Gastrocnemius medialis (tissue), 4 donors: ENCODE measurements at regions not wholly inside any gene's neighbourhood (a gene's known extent, or its start where the extent isn't known, plus 50 kb on each side); places are given as distances from the start of the nearest gene placed in this dataset.
"Not testable (repeated sequence)": the region's sequence is repeated elsewhere in the genome, so short reads cannot be mapped to it uniquely, and the experiment has no call there.

Experiments used
- ATAC-seq, 2 donors: fragments of 150-250 bp; one replicate each; pipeline ENCODE4 v1.9.1; 2016
- DNase-seq, 2 donors: peaks; one replicate each; pipeline ENCODE4 v3.0.0-alpha.2; 2019
- H3K27ac ChIP-seq, 4 donors: fragments of 200-600 bp; sonication (generic); 1 replicate in 1 of 4; 2 replicates in 3 of 4; pipeline ENCODE4 v1.5.1; 2016 to 2018; ENCODE audit warnings: mild to moderate bottlenecking in 2 of 4, moderate library complexity in 1 of 4
- H3K27me3 ChIP-seq, 3 donors: fragments of 200-600 bp; sonication (generic) in 2 of 3; 1 replicate in 1 of 3; 2 replicates in 2 of 3; pipeline versions ENCODE4 v1.5.1 to v1.6.0; 2016 to 2019; ENCODE audit warnings: mild to moderate bottlenecking in 1 of 3, moderate library complexity in 1 of 3
- H3K36me3 ChIP-seq, 2 donors: fragments of 200-600 bp; sonication (generic) in 1 of 2; one replicate each; pipeline ENCODE4 v1.5.1; 2017 to 2018
- H3K4me1 ChIP-seq, 2 donors: fragments of 200-600 bp; sonication (generic) in 1 of 2; one replicate each; pipeline ENCODE4 v1.5.1; 2016 to 2017; ENCODE audit warnings: mild to moderate bottlenecking in 2 of 2
- H3K4me3 ChIP-seq, 4 donors: fragments of 200-600 bp; sonication (generic) in 3 of 4; 1 replicate in 1 of 4; 2 replicates in 3 of 4; pipeline ENCODE4 v1.5.1; 2016 to 2019; ENCODE audit warnings: mild to moderate bottlenecking in 2 of 4
- H3K9me3 ChIP-seq, 3 donors: fragments of 200-600 bp; sonication (generic) in 2 of 3; 1 replicate in 1 of 3; 2 replicates in 2 of 3; pipeline ENCODE4 v1.5.1; 2016 to 2019
- CTCF ChIP-seq, 5 experiments: fragments of 450-650 bp in 3 of 5; fragments of 200-600 bp in 2 of 5; sonication (generic) in 2 of 5; IDR thresholded peaks in 4 of 5; conservative IDR thresholded peaks in 1 of 5; 1 replicate in 4 of 5; 2 replicates in 1 of 5; pipeline ENCODE4 v1.5.1; 2016 to 2019; ENCODE audit warnings: antibody characterized with exemption in 5 of 5, mild to moderate bottlenecking in 3 of 5, moderate library complexity in 3 of 5
- POLR2A ChIP-seq, 2 donors: fragments of 450-650 bp; IDR thresholded peaks; one replicate each; pipeline ENCODE4 v1.6.1; 2017; ENCODE audit warnings: antibody characterized with exemption in 2 of 2, mild to moderate bottlenecking in 2 of 2, moderate library complexity in 2 of 2
- in situ Hi-C, 4 donors: fragments of 200-750 bp; cut with MboI; loops; one replicate each; pipeline versions ENCODE4 v1.15.0 to v1.8.0; 2017; ENCODE audit warnings: low sequenced_read_pairs in 4 of 4
- intact Hi-C: fragments of 100-400 bp; cut with DNase I; formaldehyde crosslinking; loops from one replicate; pipeline ENCODE4 v1.15.1; 2023; ENCODE audit warnings: low total_unique reads

DNA sequence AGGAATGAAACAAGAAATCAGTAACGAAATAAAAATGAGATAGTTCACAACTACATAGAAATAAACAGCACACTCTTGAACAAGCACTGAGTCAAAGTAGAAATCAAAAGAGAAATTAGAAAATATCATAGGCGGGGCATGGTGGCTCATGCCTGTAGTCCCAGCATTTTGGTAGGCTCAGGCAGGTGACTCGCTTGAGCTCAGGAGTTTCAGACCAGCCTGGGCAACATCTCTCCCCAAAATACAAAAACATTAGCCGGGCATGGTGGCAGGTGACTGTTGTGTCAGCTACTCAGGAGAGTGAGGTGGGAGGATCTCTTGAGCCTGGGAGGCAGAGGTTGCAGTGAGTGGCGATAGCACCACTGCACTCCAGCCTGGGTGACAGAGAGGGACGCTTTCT is 714.4 kb downstream of the GLUD2 start:
- in situ Hi-C loops (no loop called here), intact Hi-C loops (no loop called here)
- H3K27ac ChIP-seq: no peak overlapping the region
- DNase-seq: no peak
- no peaks in the 10 kb centered on the region for H3K4me1 ChIP-seq
- H3K27me3 ChIP-seq: no peaks in the 10 kb centered on the region
- no peaks in the 10 kb centered on the region for H3K36me3 ChIP-seq
- ATAC-seq: no peak
- no peak overlapping the region for H3K4me3 ChIP-seq
- TF ChIP-seq POLR2A (IDR thresholded peaks at IDR 0.05) (no peak), CTCF (IDR thresholded peaks at IDR 0.05 in 4 of 5, conservative IDR thresholded peaks at IDR 0.05 in 1 of 5) (no peak)
- no peaks in the 10 kb centered on the region for H3K9me3 ChIP-seq

GRCh38 chrX:121763671-121764070 is 716.3 kb downstream of the GLUD2 start:
- no peak for DNase-seq
- no peak overlapping the region for H3K27ac ChIP-seq
- no peaks in the 10 kb centered on the region for H3K4me1 ChIP-seq
- H3K9me3 ChIP-seq: no peaks in the 10 kb centered on the region
- H3K4me3 ChIP-seq: no peak overlapping the region
- TF ChIP-seq POLR2A (IDR thresholded peaks at IDR 0.05): no peak
- no peak for TF ChIP-seq CTCF (IDR thresholded peaks at IDR 0.05 in 4 of 5, conservative IDR thresholded peaks at IDR 0.05 in 1 of 5)
- in situ Hi-C loops: no loop called here
- ATAC-seq: no peak
- intact Hi-C loops: no loop called here
- H3K36me3 ChIP-seq: no peaks in the 10 kb centered on the region
- no peaks in the 10 kb centered on the region for H3K27me3 ChIP-seq

GRCh38 chrX:121768210-121768609 is 720.8 kb downstream of the GLUD2 start:
- H3K27ac ChIP-seq, ATAC-seq, in situ Hi-C loops, H3K9me3 ChIP-seq, H3K36me3 ChIP-seq, H3K27me3 ChIP-seq, DNase-seq, H3K4me1 ChIP-seq, H3K4me3 ChIP-seq, intact Hi-C loops: not testable (repeated sequence)

- ATAC-seq (no peak), DNase-seq (no peak)
- H3K27me3 ChIP-seq: no peaks in the 10 kb centered on the region
- no peaks in the 10 kb centered on the region for H3K36me3 ChIP-seq
- intact Hi-C loops: no loop called here
- TF ChIP-seq POLR2A (IDR thresholded peaks at IDR 0.05) (no peak), CTCF (IDR thresholded peaks at IDR 0.05 in 4 of 5, conservative IDR thresholded peaks at IDR 0.05 in 1 of 5) (no peak)
- H3K27ac ChIP-seq: no peak overlapping the region
- H3K4me1 ChIP-seq: no peaks in the 10 kb centered on the region
- no peaks in the 10 kb centered on the region for H3K9me3 ChIP-seq
- in situ Hi-C loops: no loop called here
- H3K4me3 ChIP-seq: no peak overlapping the region
Observed at GRCh38 chrX:121781991-121782390, 734.6 kb downstream of the GLUD2 start.

DNA sequence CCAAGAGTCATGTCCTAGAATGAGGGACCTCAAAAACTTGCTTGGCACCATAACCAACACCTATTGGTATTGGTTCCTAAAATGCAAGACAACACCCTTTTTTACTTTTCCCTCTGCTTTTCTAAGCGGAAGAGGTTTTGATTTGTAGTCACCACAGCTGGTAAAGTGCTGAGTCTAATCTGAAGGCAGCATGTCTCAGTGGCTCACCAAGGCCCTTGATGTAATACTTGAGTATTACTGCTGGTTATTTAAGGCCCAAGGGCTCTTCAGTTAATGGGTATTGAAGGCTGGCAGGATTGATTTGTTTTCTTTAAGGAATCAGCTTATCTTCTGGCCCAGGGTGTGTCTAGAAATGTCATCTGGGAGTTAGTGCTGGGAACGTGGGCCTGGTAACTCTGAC is 735.1 kb downstream of the GLUD2 start:
- no peak overlapping the region for H3K27ac ChIP-seq
- H3K4me1 ChIP-seq: no peaks in the 10 kb centered on the region
- H3K27me3 ChIP-seq: no peaks in the 10 kb centered on the region
- in situ Hi-C loops (no loop called here), intact Hi-C loops (no loop called here)
- TF ChIP-seq POLR2A (IDR thresholded peaks at IDR 0.05): no peak
- no peak for TF ChIP-seq CTCF (IDR thresholded peaks at IDR 0.05 in 4 of 5, conservative IDR thresholded peaks at IDR 0.05 in 1 of 5)
- no peak for DNase-seq
- no peaks in the 10 kb centered on the region for H3K36me3 ChIP-seq
- ATAC-seq: no peak
- no peaks in the 10 kb centered on the region for H3K9me3 ChIP-seq
- H3K4me3 ChIP-seq: no peak overlapping the region
